Natural killer cell (primary cell): ENCODE measurements at regions not wholly inside any gene's neighbourhood (a gene's known extent, or its start where the extent isn't known, plus 50 kb on each side); places are given as distances from the start of the nearest gene placed in this dataset.

Source experiments
- ATAC-seq, 3 donors: fragments of 150-1000 bp in 2 of 3; fragments of 200-7000 bp in 1 of 3; cut with Tn5 transposase; 1 replicate in 1 of 3; 2 replicates in 2 of 3; pipeline ENCODE4 v1.10.0; 2021; ENCODE audit warnings: mild to moderate bottlenecking in 2 of 3, moderate library complexity in 2 of 3
- DNase-seq, 2 donors: peaks; one replicate each; pipeline versions ENCODE4 v3.0.0 to v3.0.0-alpha.2; 2013 to 2021; ENCODE audit warnings: mixed read lengths in 1 of 2
- H3K27ac ChIP-seq: one replicate; pipeline ENCODE4 v1.5.1; 2013; ENCODE audit warnings: mild to moderate bottlenecking, low read length
- H3K27me3 ChIP-seq: one replicate; pipeline ENCODE4 v1.6.1; 2013; ENCODE audit warnings: low read length; ENCODE audit not compliant: control insufficient read depth, insufficient read depth
- H3K36me3 ChIP-seq: one replicate; pipeline ENCODE4 v1.6.1; 2013; ENCODE audit warnings: low read length; ENCODE audit not compliant: control insufficient read depth, insufficient read depth
- H3K4me1 ChIP-seq: one replicate; pipeline ENCODE4 v1.6.1; 2013; ENCODE audit warnings: low read length; ENCODE audit not compliant: control insufficient read depth, insufficient read depth
- H3K4me3 ChIP-seq: one replicate; pipeline ENCODE4 v1.5.1; 2013; ENCODE audit warnings: low read length
- H3K9me3 ChIP-seq: one replicate; pipeline ENCODE4 v1.6.1; 2013; ENCODE audit warnings: low read length; ENCODE audit not compliant: control insufficient read depth, insufficient read depth
- H3K27ac Mint-ChIP-seq, 2 donors: one replicate each; pipeline ENCODE4 v1.8.0; 2022; ENCODE audit warnings: mild to moderate bottlenecking in 2 of 2, mixed read lengths in 2 of 2, moderate library complexity in 1 of 2
- H3K27me3 Mint-ChIP-seq, 2 donors: one replicate each; pipeline ENCODE4 v1.8.0; 2022; ENCODE audit warnings: low read depth in 2 of 2, mixed read lengths in 2 of 2
- H3K36me3 Mint-ChIP-seq: one replicate; pipeline ENCODE4 v1.8.0; 2022; ENCODE audit warnings: mixed read lengths
- H3K4me1 Mint-ChIP-seq, 2 donors: one replicate each; pipeline ENCODE4 v1.8.0; 2022; ENCODE audit warnings: mixed read lengths in 2 of 2
- H3K4me3 Mint-ChIP-seq: one replicate; pipeline ENCODE4 v1.8.0; 2022; ENCODE audit warnings: mild to moderate bottlenecking, moderate library complexity, mixed read lengths
- H3K9me3 Mint-ChIP-seq, 2 donors: one replicate each; pipeline ENCODE4 v1.8.0; 2022; ENCODE audit warnings: mixed read lengths in 2 of 2
- CTCF ChIP-seq: fragments of 200-600 bp; IDR thresholded peaks from one replicate; pipeline ENCODE4 v1.8.0; 2022; ENCODE audit warnings: antibody characterized with exemption
- WGBS: methylation state at CpG from one replicate; pipeline ENCODE4 v1.1.7; 2013; ENCODE audit warnings: missing lambda C conversion rate; ENCODE audit not compliant: insufficient coverage; 5-methylcytosine and 5-hydroxymethylcytosine counted together
- intact Hi-C: fragments of 100-400 bp; cut with micrococcal nuclease; formaldehyde crosslinking; loops from one replicate; pipeline ENCODE4 v1.14.2; 2022

DNA sequence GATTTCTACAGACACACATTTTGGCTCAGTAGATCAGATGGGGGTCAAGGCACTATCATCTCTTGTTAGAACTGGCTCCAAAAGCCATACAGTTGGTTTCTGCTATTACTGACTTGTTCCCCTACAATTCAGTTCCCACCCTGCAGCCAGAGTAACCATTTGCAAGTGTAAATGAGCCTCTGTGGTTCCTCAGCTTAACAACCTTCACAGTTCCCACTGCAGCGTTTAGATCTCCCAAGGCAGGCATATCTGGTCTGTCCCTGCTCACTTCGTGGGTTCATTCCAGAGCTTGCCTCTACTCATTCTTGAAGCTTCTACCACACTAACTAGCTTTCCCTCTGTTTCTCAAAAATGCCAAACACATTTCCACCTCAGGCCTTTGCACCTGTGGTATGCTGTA is 186.1 kb downstream of the CBLN1 start:
- H3K36me3 Mint-ChIP-seq, result no peaks in the 10 kb centered on the region
- H3K4me1 Mint-ChIP-seq, result no peaks in the 10 kb centered on the region
- Histone ChIP-seq H3K4me3 (no peak overlapping the region), H3K4me1 (no peaks in the 10 kb centered on the region), H3K36me3 (no peaks in the 10 kb centered on the region), H3K9me3 (no peaks in the 10 kb centered on the region), H3K27me3 (no peaks in the 10 kb centered on the region), H3K27ac (no peak overlapping the region)
- intact Hi-C loops, result no loop called here
- no peak overlapping the region for H3K27ac Mint-ChIP-seq
- DNase-seq (no peak), ATAC-seq (no peak)
- 10% methylated on average over 2 of the region's 2 CpGs for WGBS
- no peak for TF ChIP-seq CTCF
- H3K9me3 Mint-ChIP-seq, result peaks cover 0 to 4% of the 10 kb centered on the region in 2 donors
- H3K27me3 Mint-ChIP-seq, result peaks cover 0 to 3% of the 10 kb centered on the region in 2 donors
- H3K4me3 Mint-ChIP-seq, result no peak overlapping the region

DNA sequence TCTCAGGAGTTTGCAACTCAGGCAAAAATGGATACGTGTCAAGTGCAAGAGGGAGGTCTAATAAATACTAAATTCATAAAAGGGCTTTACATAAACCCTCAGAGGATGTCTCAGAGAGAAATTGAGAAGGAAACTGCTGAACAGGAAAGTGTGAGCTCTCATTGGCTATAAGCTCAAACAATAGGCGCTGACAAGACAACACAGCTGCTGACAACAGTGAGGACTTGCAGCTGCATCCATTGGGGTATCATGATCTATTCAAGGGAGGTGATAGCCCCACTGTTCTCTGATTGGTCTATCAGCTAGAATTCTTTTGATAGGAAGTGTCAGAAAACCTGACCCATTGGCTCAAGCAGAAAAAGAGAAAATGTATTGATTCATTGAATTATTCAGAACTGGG is 187.2 kb downstream of the CBLN1 start:
- Mint-ChIP-seq H3K9me3 (peaks cover 0 to 4% of the 10 kb centered on the region in 2 donors), H3K27ac (no peak overlapping the region), H3K36me3 (no peaks in the 10 kb centered on the region), H3K27me3 (peaks cover 0 to 3% of the 10 kb centered on the region in 2 donors), H3K4me1 (no peaks in the 10 kb centered on the region), H3K4me3 (no peak overlapping the region)
- 61% methylated on average over 2 of the region's 2 CpGs for WGBS
- no peak overlapping the region for H3K4me3 ChIP-seq
- no peaks in the 10 kb centered on the region for H3K36me3 ChIP-seq
- no peaks in the 10 kb centered on the region for H3K27me3 ChIP-seq
- DNase-seq (no peak), ATAC-seq (no peak)
- no peaks in the 10 kb centered on the region for H3K9me3 ChIP-seq
- TF ChIP-seq CTCF, result no peak
- intact Hi-C loops, result no loop called here
- no peak overlapping the region for H3K27ac ChIP-seq
- H3K4me1 ChIP-seq, result no peaks in the 10 kb centered on the region

DNA sequence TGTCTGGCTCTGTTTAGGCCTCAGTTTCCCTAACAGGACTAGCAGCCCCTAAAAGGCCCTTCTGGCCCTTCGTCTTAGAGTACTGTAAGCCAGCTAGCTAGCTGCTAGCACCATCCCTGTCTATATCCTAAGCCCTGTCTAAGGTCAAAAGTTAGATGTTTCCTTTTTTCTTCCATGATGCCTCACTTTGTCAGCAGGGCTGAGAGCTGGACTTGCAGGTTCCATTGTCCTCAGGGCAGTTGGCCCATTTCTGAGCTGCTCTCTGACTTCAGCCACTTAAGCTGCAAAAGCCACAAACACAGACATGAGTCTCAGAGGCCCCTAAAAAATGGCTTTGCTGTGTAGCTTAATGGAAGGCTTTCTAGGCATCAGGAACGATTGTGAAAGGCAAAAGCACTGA is 187.7 kb downstream of the CBLN1 start:
- WGBS, result 66% methylated on average over 2 of the region's 2 CpGs
- no peaks in the 10 kb centered on the region for H3K4me1 Mint-ChIP-seq
- TF ChIP-seq CTCF, result no peak
- no peak overlapping the region for H3K27ac Mint-ChIP-seq
- Histone ChIP-seq H3K4me1 (no peaks in the 10 kb centered on the region), H3K27me3 (no peaks in the 10 kb centered on the region), H3K4me3 (no peak overlapping the region), H3K27ac (no peak overlapping the region), H3K36me3 (no peaks in the 10 kb centered on the region), H3K9me3 (no peaks in the 10 kb centered on the region)
- ATAC-seq, result no peak
- no peaks in the 10 kb centered on the region for H3K36me3 Mint-ChIP-seq
- intact Hi-C loops, result no loop called here
- H3K27me3 Mint-ChIP-seq, result peaks cover 0 to 3% of the 10 kb centered on the region in 2 donors
- H3K9me3 Mint-ChIP-seq, result peaks cover 0 to 4% of the 10 kb centered on the region in 2 donors
- H3K4me3 Mint-ChIP-seq, result no peak overlapping the region
- no peak for DNase-seq

- Mint-ChIP-seq H3K4me1 (no peaks in the 10 kb centered on the region), H3K27ac (no peak overlapping the region), H3K27me3 (peaks cover 0 to 3% of the 10 kb centered on the region in 2 donors), H3K9me3 (peaks cover 0 to 4% of the 10 kb centered on the region in 2 donors), H3K4me3 (no peak overlapping the region), H3K36me3 (no peaks in the 10 kb centered on the region)
- 65% methylated on average over 2 of the region's 2 CpGs for WGBS
- no peak for ATAC-seq
- DNase-seq, result no peak
- no peak for TF ChIP-seq CTCF
- Histone ChIP-seq H3K27me3 (no peaks in the 10 kb centered on the region), H3K27ac (no peak overlapping the region), H3K4me1 (no peaks in the 10 kb centered on the region), H3K4me3 (no peak overlapping the region), H3K36me3 (no peaks in the 10 kb centered on the region), H3K9me3 (no peaks in the 10 kb centered on the region)
- intact Hi-C loops, result no loop called here
These were observed 188.9 kb downstream of the CBLN1 start for GRCh38 chr16:49092704-49093103.
